HG02885 (cell line): ENCODE measurements at regions not wholly inside any gene's neighbourhood (a gene's known extent, or its start where the extent isn't known, plus 50 kb on each side); places are given as distances from the start of the nearest gene placed in this dataset.

Source experiments
- ATAC-seq: cut with Tn5 transposase; IDR thresholded peaks from one replicate; pipeline ENCODE4 v1.9.1; 2021; ENCODE audit warnings: mild to moderate bottlenecking; ENCODE audit not compliant: unreplicated experiment, poor library complexity

DNA sequence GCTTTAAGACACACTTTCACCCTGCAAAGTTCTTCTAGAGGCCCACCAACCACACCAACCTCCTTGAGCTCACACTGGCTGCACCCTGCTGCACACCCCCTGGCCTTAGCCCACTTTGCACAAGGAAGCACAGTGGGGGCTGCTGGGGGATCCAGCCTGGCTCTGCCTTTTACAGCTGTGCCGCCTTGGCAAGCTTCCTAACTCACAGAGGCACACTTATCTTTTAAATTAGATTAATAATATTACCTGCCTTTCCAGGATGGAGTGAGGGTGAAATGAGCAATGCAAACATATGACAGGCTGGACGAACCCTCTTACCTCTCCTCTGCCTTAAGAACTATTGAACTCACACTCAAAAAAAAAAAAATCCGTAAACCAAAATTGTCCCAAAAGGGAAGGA is 715.8 kb upstream of the ID2 start:
- ATAC-seq: no peak

DNA sequence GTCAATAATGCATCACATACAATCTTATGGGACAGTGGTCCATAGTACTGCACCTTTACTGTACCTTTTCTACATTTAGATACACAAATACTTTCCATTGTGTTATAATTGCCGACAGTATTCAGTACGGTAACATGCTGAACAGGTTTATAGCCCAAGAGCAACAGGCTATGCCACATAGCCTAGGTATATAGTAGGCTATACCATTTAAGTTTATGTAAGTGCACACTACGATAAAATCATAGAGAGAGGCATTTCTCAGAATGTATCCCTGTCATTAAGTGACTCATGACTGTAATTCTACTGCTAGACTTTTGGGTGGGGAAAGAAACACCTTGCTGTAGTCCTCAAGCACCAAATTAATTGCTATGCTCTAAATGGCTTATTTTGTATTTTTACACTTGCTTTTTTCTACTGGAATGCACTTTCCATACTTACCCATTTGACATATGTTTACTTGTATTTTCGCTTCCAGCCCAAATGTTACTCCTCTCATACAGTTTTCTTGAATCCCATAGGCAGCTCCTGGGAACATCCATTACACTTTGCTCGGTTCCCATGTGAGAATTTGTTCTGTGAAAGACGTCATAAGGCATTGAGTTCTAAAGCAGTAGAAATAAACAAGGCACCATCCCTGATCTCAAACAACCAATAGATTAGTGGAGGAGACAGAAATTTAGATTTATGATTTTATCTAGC is 714.0 kb upstream of the ID2 start:
- no peak for ATAC-seq

DNA sequence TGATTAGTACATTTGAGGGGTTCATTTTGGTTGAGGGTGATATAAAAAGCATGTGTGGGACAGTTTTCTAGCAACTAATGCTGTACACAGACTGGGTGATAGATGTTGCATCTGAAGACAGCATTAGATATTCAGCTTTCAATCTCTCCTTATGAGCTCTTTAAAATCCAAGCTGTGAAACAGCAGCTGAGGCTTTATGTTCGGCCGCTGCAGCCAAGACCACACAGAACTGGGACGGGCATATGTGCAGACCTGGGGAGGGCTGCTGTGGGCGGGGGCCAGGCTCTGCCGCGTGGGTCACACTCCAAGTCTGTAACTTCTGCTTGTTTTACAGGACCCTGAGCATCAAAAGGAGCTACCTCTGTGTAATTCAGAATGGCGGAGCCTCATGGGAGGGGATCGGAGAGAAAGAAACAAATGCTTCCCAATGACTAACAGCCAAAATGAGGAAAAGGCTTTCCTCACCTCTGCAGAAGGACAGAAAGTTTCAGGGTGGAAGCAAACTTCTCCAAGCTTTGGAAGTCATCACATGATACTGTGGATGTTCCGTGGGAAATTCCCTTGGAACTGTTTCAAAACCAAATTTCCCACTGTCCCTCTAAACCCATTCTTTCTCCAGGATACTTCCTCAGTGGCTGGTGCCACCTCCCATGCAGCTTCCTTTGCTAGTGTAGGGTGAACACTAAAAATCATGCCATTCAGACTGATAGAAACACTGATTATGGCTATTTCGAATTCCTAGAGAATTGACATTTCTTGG is 711.9 kb upstream of the ID2 start:
- ATAC-seq: no peak

DNA sequence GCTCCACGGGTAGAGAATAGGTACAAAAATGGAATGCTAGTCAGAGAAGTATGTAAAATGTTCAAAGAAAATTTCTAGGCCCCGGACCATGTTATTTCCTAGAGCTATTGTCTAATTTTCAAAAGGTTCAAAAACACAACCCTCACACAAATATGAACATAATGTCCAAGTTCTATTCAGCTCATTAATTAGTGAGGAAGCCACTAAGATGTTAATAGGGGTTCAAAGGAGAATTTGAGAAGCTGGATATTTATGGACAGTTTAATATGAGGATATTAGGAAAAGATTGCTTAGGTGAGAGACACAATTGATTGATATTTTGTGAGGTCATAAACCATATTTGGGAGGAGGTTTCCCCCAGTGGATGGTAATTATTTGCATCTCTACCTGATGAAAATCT is 710.6 kb upstream of the ID2 start:
- ATAC-seq: no peak

DNA sequence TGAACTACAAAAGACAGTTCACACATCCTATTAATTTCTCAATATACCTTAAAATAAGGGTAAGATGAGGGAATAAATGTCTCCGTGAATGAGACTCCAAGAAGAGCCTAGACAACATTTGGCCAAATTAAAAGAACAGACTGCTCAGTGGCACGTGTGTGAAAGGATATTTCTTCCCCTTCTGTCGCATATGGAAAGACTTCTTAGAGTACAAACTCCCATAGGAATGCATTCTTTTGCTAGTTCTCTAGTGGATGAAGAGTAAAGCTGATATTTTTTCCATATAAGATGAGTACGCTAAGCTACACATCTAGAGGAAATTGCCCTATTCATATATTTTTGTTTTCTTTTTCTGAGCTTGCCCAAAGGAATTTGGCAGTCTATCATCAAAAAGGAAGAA is 710.0 kb upstream of the ID2 start:
- no peak for ATAC-seq

DNA sequence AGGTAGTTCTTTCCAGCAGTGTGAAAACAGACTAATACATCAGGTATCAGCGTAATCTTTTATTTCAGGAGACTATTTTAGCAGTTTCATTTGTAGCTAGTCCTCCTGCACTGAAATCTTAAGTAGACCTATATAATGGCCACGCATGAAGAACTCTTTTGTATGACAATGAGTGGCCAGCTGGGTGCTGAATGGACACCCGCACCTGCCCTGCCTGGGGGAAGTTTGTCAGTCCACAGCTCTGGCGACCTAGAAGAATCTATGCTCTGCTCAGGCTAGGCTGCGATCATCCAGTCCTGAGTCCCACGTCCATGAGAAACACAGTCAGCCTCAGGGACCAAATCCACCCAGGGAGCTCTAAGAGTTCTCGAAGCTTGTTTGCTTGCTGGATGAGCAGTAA is 709.2 kb upstream of the ID2 start:
- ATAC-seq: no peak

DNA sequence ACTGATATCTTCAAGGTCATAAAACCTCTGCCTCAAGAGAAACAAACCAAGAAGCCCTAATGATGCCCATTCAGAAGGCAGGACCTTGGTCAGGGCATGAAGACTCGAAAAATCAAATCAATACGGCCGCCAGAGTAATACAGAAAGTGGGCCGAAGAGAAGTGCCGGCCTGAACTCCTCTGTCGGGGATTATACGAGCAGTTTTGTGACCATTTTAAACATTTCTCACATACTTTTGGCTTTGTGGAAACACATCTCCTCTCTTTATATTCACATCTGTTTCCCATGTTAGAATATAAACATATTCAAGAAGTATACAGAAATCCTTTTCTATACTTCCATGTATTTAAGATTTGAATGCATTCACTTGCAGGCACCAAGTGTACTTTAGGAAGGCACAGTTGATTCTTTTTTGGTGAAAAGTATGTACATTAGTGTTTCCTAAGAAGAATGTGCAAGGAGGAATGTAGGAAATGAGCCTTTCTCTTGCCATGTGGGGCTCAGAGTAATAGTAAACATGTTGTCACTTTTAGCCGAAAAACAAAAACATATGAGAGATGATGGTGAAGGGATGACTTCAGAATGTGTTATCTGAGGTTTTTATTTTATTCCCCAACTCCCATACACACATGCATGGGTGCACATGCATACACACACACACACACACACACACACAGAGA is 707.9 kb upstream of the ID2 start:
- no peak for ATAC-seq

DNA sequence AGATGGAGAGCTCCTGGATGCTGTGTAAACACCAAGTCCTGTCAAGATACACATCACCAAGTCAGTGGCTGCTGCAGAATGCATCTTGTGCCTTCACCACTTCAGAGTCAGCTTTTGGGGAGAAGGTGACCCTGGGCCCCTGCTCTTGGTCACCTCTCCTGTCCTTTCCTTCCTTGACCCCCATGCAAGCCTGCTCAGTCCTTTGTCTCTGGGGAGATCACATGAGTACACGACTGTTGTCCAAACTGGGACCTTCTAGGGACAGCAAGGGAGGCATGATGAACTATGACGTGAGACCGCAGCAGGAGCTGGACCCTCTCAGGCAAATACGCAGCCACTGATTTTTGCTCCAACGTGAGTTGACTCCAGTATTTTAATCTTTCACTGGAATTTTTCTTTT is 706.9 kb upstream of the ID2 start:
- no peak for ATAC-seq

DNA sequence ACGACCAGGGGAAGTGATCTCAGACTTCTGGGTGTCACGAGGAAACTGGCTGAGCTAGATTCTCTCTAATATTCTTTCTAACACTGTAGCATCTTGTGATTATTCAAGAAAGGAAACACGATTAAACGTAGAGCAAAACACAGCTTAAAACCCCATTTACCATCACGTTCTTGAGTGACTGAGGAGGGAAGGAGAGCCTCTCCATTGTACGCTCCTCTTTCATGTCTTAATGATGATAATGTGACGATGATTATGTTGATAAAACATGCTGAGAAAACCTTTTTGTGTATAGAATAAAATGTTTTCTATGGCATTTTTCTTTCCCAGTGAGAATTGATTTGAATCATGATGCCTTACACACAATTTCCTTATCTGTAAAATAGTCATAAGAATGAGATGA is 705.6 kb upstream of the ID2 start:
- no peak for ATAC-seq

DNA sequence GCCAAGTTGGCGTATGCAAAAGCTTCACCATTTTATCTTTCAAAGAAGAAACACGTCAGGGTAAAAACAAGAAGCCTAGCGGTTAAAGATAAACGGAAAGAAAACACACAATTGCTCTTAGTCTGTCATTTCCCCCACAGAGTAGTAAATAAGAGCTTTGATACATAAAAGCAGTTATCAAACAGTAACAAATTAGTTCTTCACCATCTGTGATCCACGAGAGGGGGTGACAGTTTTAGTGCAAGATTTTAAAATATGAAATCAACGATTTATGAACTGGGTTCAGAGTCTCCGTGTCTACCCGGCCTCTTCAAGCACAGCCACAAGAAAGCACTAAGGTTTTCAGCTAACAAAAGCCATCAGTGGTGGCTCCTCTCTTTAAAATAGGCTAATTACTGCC is 703.9 kb upstream of the ID2 start:
- no peak for ATAC-seq

DNA sequence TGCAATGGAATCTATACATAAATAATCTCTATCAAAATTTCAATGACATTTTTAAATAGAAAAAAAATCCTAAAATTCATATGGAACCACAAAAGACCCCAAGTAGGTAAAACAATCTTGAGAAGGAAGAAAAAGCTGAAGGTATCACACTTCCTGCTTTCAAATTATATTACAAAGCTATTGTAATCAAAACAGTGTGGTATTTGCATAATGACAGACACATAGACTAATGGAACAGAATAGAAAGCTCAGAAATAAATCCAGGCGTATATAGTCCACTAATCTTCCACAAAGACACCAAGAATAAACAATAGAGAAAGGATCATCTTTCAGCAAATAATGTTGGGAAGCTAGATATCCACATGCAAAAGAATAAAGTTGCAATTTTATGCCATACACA is 699.8 kb upstream of the ID2 start:
- ATAC-seq: no peak

DNA sequence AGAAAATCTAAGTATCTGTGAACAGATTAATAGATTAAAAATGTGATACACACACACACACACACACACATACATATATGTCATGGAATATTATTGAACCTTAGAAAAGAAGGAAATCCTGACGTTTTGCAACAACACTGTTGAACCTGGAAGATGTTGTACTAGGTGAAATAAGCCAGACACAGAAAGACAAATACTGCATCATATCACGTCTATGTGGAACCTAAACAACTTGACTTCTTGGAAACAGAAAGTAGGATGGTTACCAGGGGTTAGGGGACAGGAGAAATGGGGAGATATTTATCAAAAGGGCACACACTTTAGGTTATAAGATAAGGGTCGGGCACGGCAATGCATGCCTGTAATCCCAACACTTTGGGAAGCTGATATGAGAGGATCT is 698.4 kb upstream of the ID2 start:
- no peak for ATAC-seq

DNA sequence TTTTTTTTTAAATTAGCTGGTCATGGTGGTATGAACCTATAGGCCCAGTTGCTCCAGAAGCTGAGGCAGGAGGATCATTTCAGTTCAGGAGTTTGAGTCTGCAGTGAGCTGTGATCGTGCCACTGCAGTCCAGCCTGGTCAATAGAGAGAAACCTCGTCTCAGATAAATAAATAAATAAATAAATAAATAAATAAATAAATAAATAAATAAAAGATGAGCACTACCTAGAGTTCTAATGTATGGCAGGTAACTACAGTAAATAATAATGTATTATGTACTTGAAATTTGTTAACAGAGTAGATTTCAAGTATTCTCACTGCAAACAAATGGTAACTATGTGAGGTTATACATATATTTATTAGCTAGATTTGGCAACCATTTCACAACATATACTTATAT is 697.9 kb upstream of the ID2 start:
- ATAC-seq: no peak

DNA sequence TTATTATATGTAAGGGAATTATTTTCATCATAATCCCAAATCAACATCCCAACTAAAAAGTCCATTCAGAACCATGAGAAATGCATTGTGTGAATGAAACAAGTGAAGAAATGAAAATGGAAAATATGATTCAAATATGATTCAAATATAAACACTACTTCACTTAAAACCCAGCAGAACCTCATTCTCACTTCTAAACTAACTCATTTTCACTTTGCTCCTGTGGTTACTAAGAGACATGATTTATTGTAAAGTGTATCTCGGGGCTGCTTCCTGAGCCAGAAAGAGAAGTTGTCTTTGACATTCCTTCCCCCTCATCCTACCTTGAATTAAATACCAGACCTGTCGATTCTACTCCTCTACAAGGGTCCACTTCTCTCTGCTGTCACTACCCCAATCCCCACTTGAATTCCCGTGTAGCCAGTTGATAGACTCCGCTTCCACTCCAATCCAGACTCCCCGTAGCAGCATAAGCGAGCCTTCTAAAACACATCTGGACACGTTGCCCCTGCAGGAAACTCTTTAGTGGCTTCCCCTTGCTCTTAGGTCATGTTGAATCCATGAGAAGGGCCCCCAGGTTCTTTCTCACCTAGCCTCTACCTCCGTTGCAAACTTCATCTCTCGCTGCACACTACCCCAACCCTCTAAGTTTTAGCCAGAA is 697.0 kb upstream of the ID2 start:
- peak; percentile 54 for ATAC-seq

DNA sequence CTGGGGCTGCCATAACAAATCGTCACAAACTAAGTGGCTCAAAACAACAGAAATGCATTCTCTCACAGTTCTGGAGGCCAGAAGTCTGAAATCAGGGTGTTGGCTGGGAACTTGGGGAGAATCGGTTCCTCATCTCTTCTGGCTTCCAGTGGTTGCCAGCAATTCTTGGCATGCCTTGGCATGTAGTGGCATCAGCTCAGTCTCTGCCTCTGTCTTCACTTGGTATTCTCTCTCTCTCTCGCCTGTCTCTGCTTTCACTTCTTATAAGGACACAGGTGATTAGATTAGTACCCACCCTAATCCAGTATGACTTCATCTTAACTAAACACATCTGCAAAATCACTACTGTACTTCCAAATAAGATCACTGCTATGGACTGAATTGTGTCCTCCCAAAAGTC is 695.4 kb upstream of the ID2 start:
- no peak for ATAC-seq

DNA sequence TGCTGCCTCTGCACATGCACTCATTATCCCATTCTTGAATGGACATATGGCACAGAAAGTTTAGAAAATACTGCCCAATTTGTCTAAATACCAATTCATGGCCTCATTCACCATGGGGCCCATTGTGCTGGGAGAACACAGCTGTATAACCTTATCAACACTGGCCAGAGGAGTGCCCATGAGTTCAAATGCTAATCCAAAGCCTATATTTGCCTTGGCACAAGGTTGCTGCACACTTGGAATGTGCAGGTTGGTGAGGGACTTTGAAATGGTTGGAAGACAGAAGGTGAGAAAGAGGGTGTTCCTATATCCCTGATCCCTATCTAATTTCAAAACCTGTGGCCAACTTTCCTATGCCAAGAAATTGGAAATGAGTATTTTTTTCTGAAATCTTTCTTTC is 693.9 kb upstream of the ID2 start:
- no peak for ATAC-seq

DNA sequence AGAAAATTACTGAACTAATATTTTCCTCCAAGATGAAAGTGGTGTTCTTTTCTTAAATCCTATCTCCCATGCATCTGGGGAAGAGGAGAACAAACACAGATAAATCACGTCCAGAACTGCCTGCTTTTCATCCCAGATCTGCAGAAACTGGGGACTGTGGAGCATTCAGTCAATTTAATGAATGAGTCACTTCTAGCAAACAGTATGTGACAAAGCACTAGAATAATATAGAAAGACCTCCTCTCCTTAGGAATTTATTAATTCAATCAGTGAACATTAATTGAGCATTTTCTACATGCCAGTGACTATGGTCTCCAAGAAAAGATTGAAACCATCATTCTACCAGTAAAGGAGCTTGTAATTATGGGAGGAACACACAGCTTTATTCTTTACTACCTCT is 693.4 kb upstream of the ID2 start:
- no peak for ATAC-seq

DNA sequence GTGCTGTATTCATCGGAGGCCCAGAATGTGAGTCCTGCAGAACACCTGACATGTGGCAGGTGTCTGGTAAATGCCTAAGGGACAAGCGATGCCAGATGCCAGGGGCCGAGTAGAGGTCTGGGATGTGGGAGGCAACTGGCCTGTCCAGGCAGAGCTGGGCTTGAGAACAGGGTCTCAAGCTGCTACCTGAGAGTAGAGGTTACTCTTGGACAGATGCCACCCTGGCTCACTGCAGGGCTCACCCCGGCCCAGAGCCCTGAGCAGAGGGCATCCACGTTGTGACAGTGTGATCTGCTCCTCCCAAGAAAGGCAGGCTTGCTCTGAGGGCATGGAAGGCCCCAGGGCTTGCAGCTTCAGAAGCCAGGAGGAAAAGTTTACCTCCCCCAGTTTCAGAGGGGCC is 692.0 kb upstream of the ID2 start:
- ATAC-seq: no peak

DNA sequence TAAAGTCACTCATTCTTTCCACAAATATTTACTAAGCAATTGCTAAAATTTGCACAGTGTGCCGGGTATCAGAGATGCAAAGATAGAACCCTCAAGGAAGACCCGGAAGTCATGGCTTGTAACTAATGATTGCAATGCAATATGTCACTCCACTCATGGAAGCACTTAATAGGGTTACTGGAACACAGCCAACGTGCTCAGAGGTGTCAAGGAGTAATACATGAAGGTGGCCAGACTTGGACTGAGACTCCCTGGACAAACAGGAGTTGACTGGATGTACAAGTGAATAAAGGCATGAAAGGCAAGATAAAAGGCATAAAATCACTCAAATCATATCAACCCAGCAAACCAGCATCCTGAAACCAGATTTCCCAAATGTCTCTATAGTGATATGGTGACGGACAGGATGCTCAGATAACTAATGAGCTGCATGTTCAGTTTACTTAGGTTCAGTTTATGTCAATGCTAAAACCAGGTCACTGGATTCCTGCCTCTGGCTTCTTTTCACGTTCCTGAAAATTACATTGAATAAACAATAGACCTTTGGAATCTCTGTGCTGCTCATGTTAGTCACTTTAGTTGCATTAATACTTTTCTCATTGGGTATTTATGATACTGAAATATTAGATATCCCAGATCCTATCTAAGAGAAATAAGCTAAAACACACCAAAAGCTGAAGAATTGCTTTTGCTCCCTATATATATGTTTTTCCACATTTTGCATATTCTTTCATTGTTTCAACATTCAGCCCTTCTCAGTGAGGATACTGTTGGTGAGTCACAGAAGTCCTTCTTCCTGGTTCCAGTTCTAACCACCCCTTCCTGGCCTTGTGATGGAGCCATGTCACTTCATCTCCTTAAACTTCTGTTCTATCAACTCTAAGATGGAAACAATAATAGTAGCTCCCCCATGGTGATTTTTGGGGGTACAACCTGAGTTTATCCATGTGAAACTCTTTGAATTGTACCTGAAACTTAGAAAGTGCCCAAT is 688.9 kb upstream of the ID2 start:
- no peak for ATAC-seq

DNA sequence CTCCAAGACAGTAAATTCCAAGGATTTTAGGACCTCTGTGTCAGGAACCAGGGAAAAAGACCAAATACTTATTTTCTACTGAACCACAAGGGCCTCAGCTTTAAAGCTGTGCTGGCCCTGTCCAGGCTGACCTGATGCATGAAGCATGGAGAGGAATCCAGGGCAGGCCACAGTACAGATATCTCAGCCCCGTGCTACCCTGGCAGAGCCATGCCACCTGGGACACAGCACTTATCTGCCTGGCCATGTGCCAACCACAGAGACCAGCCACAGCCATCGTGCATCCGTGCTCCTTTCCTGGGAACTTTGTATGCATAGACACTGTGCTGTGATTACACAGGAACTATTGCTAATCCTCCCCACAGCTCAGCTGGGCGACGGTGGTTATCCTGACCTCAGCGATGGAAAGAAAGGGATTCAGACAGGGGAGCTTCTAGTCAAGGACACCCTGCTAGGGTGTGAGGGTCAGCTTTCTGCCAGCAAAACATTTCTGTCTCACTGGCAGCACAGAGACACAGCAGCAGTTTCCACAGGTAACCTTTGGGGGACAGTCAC is 687.4 kb upstream of the ID2 start:
- ATAC-seq: no peak
